Adipocyte (in vitro differentiated cells): ENCODE measurements at regions not wholly inside any gene's neighbourhood (a gene's known extent, or its start where the extent isn't known, plus 50 kb on each side); places are given as distances from the start of the nearest gene placed in this dataset.
A peak's percentile ranks its signal among the peaks of the same experiment; 100 is the strongest.

Experiments used
- DNase-seq: peaks from one replicate; pipeline ENCODE4 v3.0.0-alpha.2; 2015; ENCODE audit warnings: low read depth
- H3K27me3 ChIP-seq: replicated peaks from 2 replicates; pipeline ENCODE4 v1.7.0; 2013; ENCODE audit warnings: mild to moderate bottlenecking, low read length, moderate library complexity; ENCODE audit not compliant: control insufficient read depth, insufficient read depth
- H3K36me3 ChIP-seq: 2 replicates; pipeline ENCODE4 v1.7.0; 2013; ENCODE audit warnings: low read length, mild to moderate bottlenecking, moderate library complexity; ENCODE audit not compliant: control insufficient read depth, insufficient read depth, severe bottlenecking
- H3K4me1 ChIP-seq: 2 replicates; pipeline ENCODE4 v1.7.0; 2013; ENCODE audit warnings: mild to moderate bottlenecking, low read length, moderate library complexity; ENCODE audit not compliant: control insufficient read depth, insufficient read depth
- H3K4me3 ChIP-seq: 2 replicates; pipeline ENCODE4 v1.7.0; 2013; ENCODE audit warnings: mild to moderate bottlenecking, low read length, moderate library complexity
- H3K9ac ChIP-seq: 2 replicates; pipeline ENCODE4 v1.7.0; 2013; ENCODE audit warnings: mild to moderate bottlenecking, low read length, moderate library complexity
- H3K9me3 ChIP-seq: 2 replicates; pipeline ENCODE4 v1.7.0; 2013; ENCODE audit warnings: mild to moderate bottlenecking, low read length, moderate library complexity; ENCODE audit not compliant: control insufficient read depth

GRCh38 chr14:62315631-62316030 is 553.4 kb downstream of the SNAPC1 start:
- Histone ChIP-seq H3K4me1 (no peaks in the 10 kb centered on the region), H3K4me3 (no peak overlapping the region), H3K36me3 (no peaks in the 10 kb centered on the region), H3K9me3 (no peaks in the 10 kb centered on the region), H3K27me3 (no peaks in the 10 kb centered on the region), H3K9ac (no peak overlapping the region)
- no peak for DNase-seq

- no peaks in the 10 kb centered on the region for H3K36me3 ChIP-seq
- H3K4me3 ChIP-seq = no peak overlapping the region
- no peaks in the 10 kb centered on the region for H3K9me3 ChIP-seq
- H3K27me3 ChIP-seq = no peaks in the 10 kb centered on the region
- H3K4me1 ChIP-seq = no peaks in the 10 kb centered on the region
- no peak overlapping the region for H3K9ac ChIP-seq
- no peak for DNase-seq
Observed at GRCh38 chr14:62322216-62322615, 560.0 kb downstream of the SNAPC1 start.

GRCh38 chr14:62329427-62329826 is 567.2 kb downstream of the SNAPC1 start:
- H3K9ac ChIP-seq = no peak overlapping the region
- no peaks in the 10 kb centered on the region for H3K4me1 ChIP-seq
- H3K9me3 ChIP-seq = peaks cover 12% of the 10 kb centered on the region
- H3K27me3 ChIP-seq = no peaks in the 10 kb centered on the region
- no peaks in the 10 kb centered on the region for H3K36me3 ChIP-seq
- no peak overlapping the region for H3K4me3 ChIP-seq
- DNase-seq = peak; percentile 20

- H3K9ac ChIP-seq = no peak overlapping the region
- no peaks in the 10 kb centered on the region for H3K27me3 ChIP-seq
- no peak overlapping the region for H3K4me3 ChIP-seq
- H3K9me3 ChIP-seq = peaks cover 8% of the 10 kb centered on the region
- DNase-seq = no peak
- no peaks in the 10 kb centered on the region for H3K4me1 ChIP-seq
- no peaks in the 10 kb centered on the region for H3K36me3 ChIP-seq
Observed at GRCh38 chr14:62347562-62348011, 585.4 kb downstream of the SNAPC1 start.

- H3K36me3 ChIP-seq = no peaks in the 10 kb centered on the region
- H3K4me1 ChIP-seq = no peaks in the 10 kb centered on the region
- H3K9me3 ChIP-seq = peaks cover 46% of the 10 kb centered on the region
- no peak overlapping the region for H3K4me3 ChIP-seq
- H3K9ac ChIP-seq = no peak overlapping the region
- H3K27me3 ChIP-seq = no peaks in the 10 kb centered on the region
- no peak for DNase-seq
Observed at GRCh38 chr14:62357362-62357761, 595.1 kb downstream of the SNAPC1 start.

GRCh38 chr14:62364161-62364560 is 601.9 kb downstream of the SNAPC1 start:
- Histone ChIP-seq H3K9ac (no peak overlapping the region), H3K9me3 (no peaks in the 10 kb centered on the region), H3K4me1 (no peaks in the 10 kb centered on the region), H3K27me3 (no peaks in the 10 kb centered on the region), H3K36me3 (no peaks in the 10 kb centered on the region), H3K4me3 (no peak overlapping the region)
- peak; percentile 14 for DNase-seq

- Histone ChIP-seq H3K4me3 (no peak overlapping the region), H3K4me1 (no peaks in the 10 kb centered on the region), H3K36me3 (no peaks in the 10 kb centered on the region), H3K9ac (no peak overlapping the region), H3K9me3 (no peaks in the 10 kb centered on the region), H3K27me3 (no peaks in the 10 kb centered on the region)
- DNase-seq = no peak
Observed at GRCh38 chr14:62364800-62365280, 602.6 kb downstream of the SNAPC1 start.

- Histone ChIP-seq H3K4me1 (no peaks in the 10 kb centered on the region), H3K9ac (no peak overlapping the region), H3K27me3 (no peaks in the 10 kb centered on the region), H3K36me3 (no peaks in the 10 kb centered on the region), H3K4me3 (no peak overlapping the region), H3K9me3 (no peaks in the 10 kb centered on the region)
- DNase-seq = no peak
Observed at GRCh38 chr14:62369919-62370560, 607.8 kb downstream of the SNAPC1 start.

- no peaks in the 10 kb centered on the region for H3K27me3 ChIP-seq
- peaks cover 10% of the 10 kb centered on the region for H3K9me3 ChIP-seq
- no peak for DNase-seq
- H3K4me1 ChIP-seq = no peaks in the 10 kb centered on the region
- H3K9ac ChIP-seq = no peak overlapping the region
- H3K36me3 ChIP-seq = no peaks in the 10 kb centered on the region
- H3K4me3 ChIP-seq = no peak overlapping the region
Observed at GRCh38 chr14:62373944-62374343, 611.7 kb downstream of the SNAPC1 start.

- H3K27me3 ChIP-seq = no peaks in the 10 kb centered on the region
- H3K36me3 ChIP-seq = no peaks in the 10 kb centered on the region
- peaks cover 10% of the 10 kb centered on the region for H3K9me3 ChIP-seq
- no peaks in the 10 kb centered on the region for H3K4me1 ChIP-seq
- H3K9ac ChIP-seq = no peak overlapping the region
- H3K4me3 ChIP-seq = no peak overlapping the region
- no peak for DNase-seq
Observed at GRCh38 chr14:62378057-62378456, 615.8 kb downstream of the SNAPC1 start.

- peaks cover 9% of the 10 kb centered on the region for H3K9me3 ChIP-seq
- no peak for DNase-seq
- no peak overlapping the region for H3K4me3 ChIP-seq
- H3K27me3 ChIP-seq = no peaks in the 10 kb centered on the region
- no peak overlapping the region for H3K9ac ChIP-seq
- H3K36me3 ChIP-seq = no peaks in the 10 kb centered on the region
- no peaks in the 10 kb centered on the region for H3K4me1 ChIP-seq
Observed at GRCh38 chr14:62381311-62382070, 619.3 kb downstream of the SNAPC1 start.
